ENCODE measurements at regions not wholly inside any gene's neighbourhood (a gene's known extent, or its start where the extent isn't known, plus 50 kb on each side); places are given as distances from the start of the nearest gene placed in this dataset.

DNA sequence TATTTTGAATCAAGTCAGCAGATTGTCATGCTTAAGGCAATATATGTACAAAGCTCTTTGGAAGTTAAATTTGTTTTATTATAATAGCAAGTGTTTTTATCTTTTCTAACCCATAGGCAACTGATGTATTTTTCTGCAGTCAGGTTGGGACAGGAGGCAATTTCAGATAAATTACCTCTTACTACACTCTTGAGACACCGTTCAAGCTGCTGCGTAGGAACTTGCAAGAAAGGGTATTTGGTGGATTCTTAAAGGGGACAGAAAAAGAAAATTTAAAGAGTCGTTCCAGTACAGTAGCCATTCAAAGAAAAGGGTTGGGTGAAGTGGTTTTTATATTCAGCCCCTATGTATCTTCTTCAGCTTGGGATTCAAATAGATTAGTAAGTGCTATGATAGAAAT lies 112.4 kb upstream of the APC start:
- H2AFZ ChIP-seq (ENCODE audit: low read depth, low read length) = no peak overlapping the region
- H3K4me2 ChIP-seq (ENCODE audit: insufficient read depth, low read length) = no peak overlapping the region
- FAIRE-seq (no peak), ATAC-seq (no peak), DNase-seq (ENCODE audit: extremely low read depth in 1 of 4, low spot score in 3 of 4) (no peak)
- 0% methylated on average over 3 of the region's 3 CpGs for WGBS (ENCODE audit: insufficient coverage, low coverage, missing lambda C conversion rate)
- in situ Hi-C loops (cut with MboI) = no loop called here
- no peaks in the 10 kb centered on the region for H3K9me1 ChIP-seq (ENCODE audit: control insufficient read depth, insufficient read depth, low read length)
- H3K4me1 ChIP-seq (replicated peaks in 1 of 2; ENCODE audit: control insufficient read depth in 2 of 2, insufficient read depth in 2 of 2, low read length in 2 of 2) = no peaks in the 10 kb centered on the region
- no peaks in the 10 kb centered on the region for H4K20me1 ChIP-seq (replicated peaks; ENCODE audit: control insufficient read depth, insufficient read depth, low read length)
- no peak for TF ChIP-seq GATAD2A (IDR thresholded peaks at IDR 0.05)
- TF ChIP-seq CBX8 (IDR thresholded peaks at IDR 0.05; ENCODE audit: borderline replicate concordance, extremely low read depth, low read depth, low read length, poor library complexity, severe bottlenecking) = peak; percentile 11
- no peak for TF ChIP-seq GATA2 (CRISPR knock-in tag; IDR thresholded peaks at IDR 0.05)
- no peak for TF ChIP-seq KAT8 (IDR thresholded peaks at IDR 0.05; ENCODE audit: low read depth)
- no peak for TF ChIP-seq RBBP5 (IDR thresholded peaks at IDR 0.05; ENCODE audit: borderline replicate concordance, insufficient read depth, low read length, poor library complexity, severe bottlenecking)
- TF ChIP-seq CHD2 (IDR thresholded peaks at IDR 0.05; ENCODE audit: low read depth, low read length) = no peak
- no peak for TF ChIP-seq FOXA3 (CRISPR knock-in tag; conservative IDR thresholded peaks at IDR 0.05 in 1 of 2, IDR thresholded peaks at IDR 0.05 in 1 of 2)
- no peak overlapping the region for H3K27ac ChIP-seq (ENCODE audit: extremely low read depth, low read depth, low read length)
- no TSS peak for BruUV-seq (replicated peaks)
- H3K9me3 ChIP-seq (replicated peaks; ENCODE audit: control insufficient read depth, insufficient read depth, low read depth, low read length) = no peaks in the 10 kb centered on the region
- intact Hi-C loops (cut with micrococcal nuclease) = no loop called here
- no peaks in the 10 kb centered on the region for H3K36me3 ChIP-seq (ENCODE audit: control insufficient read depth, insufficient read depth, low read length)
- no peak overlapping the region for H3K9ac ChIP-seq (ENCODE audit: insufficient read depth in 1 of 2, low read depth in 2 of 2, low read length in 2 of 2)
- H3K79me2 ChIP-seq (ENCODE audit: control insufficient read depth, insufficient read depth, low read length) = no peaks in the 10 kb centered on the region
- CTCF ChIA-PET (ENCODE audit: low intra/inter-chr PET ratio) = no interaction called here
- POLR2A ChIA-PET = interaction anchor here (0.7 to 1.1 kb wide), 2 partner anchors 14 to 99 kb away, joined by 3 to 4 read pairs; no protein-coding TSS in a partner anchor
- peaks cover 6 to 9% of the 10 kb centered on the region in 2 experiments; a peak in 3 of 5 replicates for H3K27me3 ChIP-seq (ENCODE audit: control insufficient read depth in 2 of 2, insufficient read depth in 2 of 2, low read length in 2 of 2)
- no peak overlapping the region for H3K4me3 ChIP-seq
